Parathyroid adenoma (tissue), 2 donors: ENCODE measurements at regions not wholly inside any gene's neighbourhood (a gene's known extent, or its start where the extent isn't known, plus 50 kb on each side); places are given as distances from the start of the nearest gene placed in this dataset.

Source experiments
- H2AFZ ChIP-seq: fragments of 300-600 bp; sonication (generic); one replicate; pipeline ENCODE4 v1.7.0; 2017; ENCODE audit warnings: antibody characterized with exemption, mild to moderate bottlenecking
- H3K27ac ChIP-seq: fragments of 300-600 bp; sonication (generic); one replicate; pipeline ENCODE4 v1.7.0; 2017
- H3K27me3 ChIP-seq: fragments of 300-600 bp; sonication (generic); one replicate; pipeline ENCODE4 v1.7.0; 2017; ENCODE audit warnings: low read length; ENCODE audit not compliant: control insufficient read depth, insufficient read depth
- H3K36me3 ChIP-seq: fragments of 300-600 bp; sonication (generic); one replicate; pipeline ENCODE4 v1.7.0; 2017; ENCODE audit warnings: low read length; ENCODE audit not compliant: control insufficient read depth, insufficient read depth
- H3K4me1 ChIP-seq: fragments of 300-600 bp; sonication (generic); one replicate; pipeline ENCODE4 v1.7.0; 2017; ENCODE audit warnings: control low read depth
- H3K4me2 ChIP-seq: fragments of 300-600 bp; sonication (generic); one replicate; pipeline ENCODE4 v1.7.0; 2017; ENCODE audit warnings: low read length
- H3K4me3 ChIP-seq: fragments of 300-600 bp; sonication (generic); one replicate; pipeline ENCODE4 v1.7.0; 2017; ENCODE audit warnings: low read depth, low read length
- H3K79me2 ChIP-seq: fragments of 300-600 bp; sonication (generic); one replicate; pipeline ENCODE4 v1.7.0; 2017; ENCODE audit warnings: control low read depth
- H3K9ac ChIP-seq: fragments of 300-600 bp; sonication (generic); one replicate; pipeline ENCODE4 v1.7.0; 2017; ENCODE audit warnings: mild to moderate bottlenecking
- H3K9me3 ChIP-seq: fragments of 300-600 bp; sonication (generic); one replicate; pipeline ENCODE4 v1.7.0; 2017; ENCODE audit warnings: low read length; ENCODE audit not compliant: control insufficient read depth
- CTCF ChIP-seq: fragments of 300-600 bp; sonication (generic); IDR thresholded peaks from one replicate; pipeline ENCODE4 v1.7.0; 2017; ENCODE audit warnings: antibody characterized with exemption, mild to moderate bottlenecking
- donor health status: primary hyperparathyroidism.

DNA sequence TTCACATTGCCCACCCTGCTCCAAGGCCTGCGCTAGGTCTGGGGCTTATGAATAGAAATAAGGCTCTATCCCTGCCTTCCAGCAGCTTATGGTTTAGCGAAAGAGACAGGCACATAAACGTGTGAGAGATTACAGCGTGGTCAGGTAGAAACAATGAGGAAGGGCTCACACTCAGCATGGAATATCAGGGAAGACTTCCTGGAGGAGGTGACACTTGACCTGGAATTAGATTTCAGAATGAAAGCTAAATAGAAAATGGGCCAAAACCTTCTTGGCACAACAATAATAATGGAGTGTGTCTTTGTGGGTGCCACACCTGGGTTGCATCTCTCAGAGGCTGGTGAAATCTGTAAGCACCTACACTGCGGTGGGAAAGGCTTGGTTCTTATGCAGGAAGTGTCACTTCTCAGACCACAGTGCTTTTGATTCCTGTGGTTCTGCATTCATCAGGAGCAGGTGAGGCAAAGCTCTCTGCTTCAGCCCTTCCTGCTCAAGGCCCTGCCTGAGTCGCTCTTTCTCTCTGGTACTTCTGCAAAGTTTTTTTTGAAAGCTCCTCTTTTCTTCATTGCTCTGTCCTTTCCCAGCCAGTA is 430.3 kb downstream of the ZNF536 start:
- Histone ChIP-seq H2AFZ (no peak overlapping the region), H3K4me1 (no peaks in the 10 kb centered on the region), H3K79me2 (no peaks in the 10 kb centered on the region), H3K4me3 (no peak overlapping the region), H3K36me3 (no peaks in the 10 kb centered on the region), H3K27ac (no peak overlapping the region), H3K27me3 (no peaks in the 10 kb centered on the region), H3K9me3 (no peaks in the 10 kb centered on the region), H3K4me2 (no peak overlapping the region), H3K9ac (no peak overlapping the region)
- no peak for TF ChIP-seq CTCF

DNA sequence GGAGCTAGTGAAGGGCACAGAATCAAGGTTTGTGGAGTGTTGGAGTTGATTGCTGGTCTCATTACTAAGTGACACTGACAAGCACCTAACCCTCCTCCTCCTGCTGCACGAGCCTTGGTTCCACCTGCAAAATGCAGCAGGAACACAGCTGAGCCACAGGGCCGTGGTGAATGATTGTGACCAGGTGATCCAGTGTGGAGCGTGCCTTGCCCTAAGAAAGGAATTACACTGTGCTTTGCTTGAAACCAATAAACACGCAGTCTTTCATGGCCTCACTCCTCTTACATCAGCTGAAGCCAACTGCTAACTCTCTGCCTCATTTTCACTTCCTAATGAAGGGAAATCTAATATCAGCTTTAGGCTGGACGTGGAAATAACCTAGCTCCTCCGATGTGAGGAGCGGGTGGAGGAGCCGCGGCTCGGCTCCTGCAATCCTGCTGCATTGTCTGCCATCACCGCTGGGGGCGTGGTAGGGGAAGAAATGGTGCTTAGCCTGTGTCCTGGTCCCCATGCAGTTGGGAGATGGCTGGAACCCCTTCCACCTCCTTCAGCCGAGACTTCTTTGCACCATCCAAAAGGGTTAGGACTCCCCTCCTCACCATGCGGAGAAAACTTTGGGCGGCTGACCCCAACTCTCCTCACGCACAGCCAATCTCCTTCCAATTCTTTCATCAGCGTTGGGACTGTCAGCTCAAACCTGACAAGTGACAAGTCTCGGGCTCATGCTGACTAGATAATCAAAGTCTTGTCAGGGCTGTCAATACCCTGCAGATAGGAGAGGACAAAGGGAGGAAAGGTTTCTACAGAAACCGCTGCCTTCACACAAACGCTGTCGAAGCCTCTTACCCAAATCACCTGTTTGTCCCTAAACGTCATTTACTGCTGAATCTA is 427.9 kb downstream of the ZNF536 start:
- Histone ChIP-seq H3K27ac (no peak overlapping the region), H3K9ac (no peak overlapping the region), H2AFZ (peak overlapping the region; percentile 30), H3K27me3 (no peaks in the 10 kb centered on the region), H3K9me3 (no peaks in the 10 kb centered on the region), H3K4me1 (no peaks in the 10 kb centered on the region), H3K36me3 (no peaks in the 10 kb centered on the region), H3K4me3 (no peak overlapping the region), H3K4me2 (no peak overlapping the region), H3K79me2 (no peaks in the 10 kb centered on the region)
- peak; percentile 52 for TF ChIP-seq CTCF

DNA sequence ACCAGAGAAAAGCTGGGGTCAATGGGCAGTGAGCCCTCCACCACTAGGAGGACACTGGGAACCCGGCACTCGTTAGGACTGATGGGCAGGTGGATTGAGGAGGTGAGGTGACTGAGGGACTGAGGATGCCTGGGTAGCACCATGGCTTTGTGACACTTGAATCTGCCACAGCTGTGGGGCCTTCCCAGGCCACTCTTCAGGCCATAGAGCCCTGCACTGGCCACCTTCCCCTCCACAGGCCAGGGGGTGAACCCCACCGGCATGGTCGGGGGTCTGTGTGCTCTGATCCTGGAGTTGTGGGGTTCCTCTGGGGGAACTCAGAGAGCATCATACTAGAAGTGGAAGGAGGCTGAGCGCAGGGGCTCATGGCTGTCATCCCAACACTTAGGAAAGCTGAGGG is 423.5 kb downstream of the ZNF536 start:
- no peaks in the 10 kb centered on the region for H3K36me3 ChIP-seq
- no peak overlapping the region for H3K27ac ChIP-seq
- no peak for TF ChIP-seq CTCF
- H3K79me2 ChIP-seq = no peaks in the 10 kb centered on the region
- H3K4me3 ChIP-seq = no peak overlapping the region
- no peaks in the 10 kb centered on the region for H3K4me1 ChIP-seq
- H3K27me3 ChIP-seq = no peaks in the 10 kb centered on the region
- no peak overlapping the region for H2AFZ ChIP-seq
- no peak overlapping the region for H3K9ac ChIP-seq
- no peak overlapping the region for H3K4me2 ChIP-seq
- no peaks in the 10 kb centered on the region for H3K9me3 ChIP-seq

GRCh38 chr19:30792561-30793505 is 420.6 kb downstream of the ZNF536 start:
- no peak for TF ChIP-seq CTCF
- Histone ChIP-seq H3K9ac (no peak overlapping the region), H3K27ac (no peak overlapping the region), H3K79me2 (no peaks in the 10 kb centered on the region), H3K36me3 (no peaks in the 10 kb centered on the region), H3K4me3 (no peak overlapping the region), H3K4me1 (no peaks in the 10 kb centered on the region), H2AFZ (no peak overlapping the region), H3K4me2 (no peak overlapping the region), H3K27me3 (no peaks in the 10 kb centered on the region), H3K9me3 (no peaks in the 10 kb centered on the region)
